Neural cell (in vitro differentiated cells): ENCODE measurements at regions not wholly inside any gene's neighbourhood (a gene's known extent, or its start where the extent isn't known, plus 50 kb on each side); places are given as distances from the start of the nearest gene placed in this dataset.

ENCODE experiments used
- H2AFZ ChIP-seq: fragments of 200-600, 300-800 bp; sonication (generic), shearing (Covaris generic); 2 replicates; pipeline ENCODE4 v1.6.0; 2014; ENCODE audit warnings: low read depth, mild to moderate bottlenecking, antibody characterized with exemption, low read length, moderate library complexity
- H3F3A ChIP-seq: fragments of 200-600 bp; shearing (Covaris generic); 2 replicates; pipeline ENCODE4 v1.6.1; 2016; ENCODE audit warnings: mild to moderate bottlenecking, moderate library complexity, mixed read lengths, antibody characterized with exemption, low read length; ENCODE audit not compliant: insufficient read depth, poor library complexity, severe bottlenecking
- H3K27ac ChIP-seq: fragments of 200-600, 300-800 bp; sonication (generic), shearing (Covaris generic); 2 replicates; pipeline ENCODE4 v1.5.1; 2014; ENCODE audit warnings: mild to moderate bottlenecking, low read length, moderate library complexity
- H3K27me3 ChIP-seq: fragments of 300-800, 200-600 bp; sonication (generic), shearing (Covaris generic); 2 replicates; pipeline ENCODE4 v1.6.0; 2014; ENCODE audit warnings: mild to moderate bottlenecking, low read depth, low read length, moderate library complexity; ENCODE audit not compliant: insufficient read depth
- H3K36me3 ChIP-seq: fragments of 300-800, 200-600 bp; sonication (generic), shearing (Covaris generic); 2 replicates; pipeline ENCODE4 v1.5.1; 2014; ENCODE audit warnings: mild to moderate bottlenecking, antibody characterized with exemption, low read length, moderate library complexity; ENCODE audit not compliant: insufficient read depth
- H3K4me2 ChIP-seq: fragments of 300-800, 200-600 bp; sonication (generic), shearing (Covaris generic); 2 replicates; pipeline ENCODE4 v1.6.0; 2014; ENCODE audit warnings: mild to moderate bottlenecking, low read length
- H3K4me3 ChIP-seq: fragments of 300-800, 200-600 bp; sonication (generic), shearing (Covaris generic); 2 replicates; pipeline ENCODE4 v1.5.1; 2014; ENCODE audit warnings: mild to moderate bottlenecking, low read length, moderate library complexity
- H3K79me2 ChIP-seq: fragments of 200-600 bp; shearing (Covaris generic); replicated peaks from 2 replicates; pipeline ENCODE4 v1.6.0; 2014; ENCODE audit warnings: mild to moderate bottlenecking, low read length, moderate library complexity; ENCODE audit not compliant: insufficient read depth
- H3K9ac ChIP-seq: fragments of 300-800, 200-600 bp; sonication (generic), shearing (Covaris generic); 2 replicates; pipeline ENCODE4 v1.6.1; 2016; ENCODE audit warnings: mild to moderate bottlenecking, low read length, mixed read lengths
- H3K9me2 ChIP-seq: fragments of 200-600 bp; shearing (Covaris generic); 2 replicates; pipeline ENCODE4 v1.6.1; 2016; ENCODE audit warnings: mild to moderate bottlenecking, low read length, mixed read lengths; ENCODE audit not compliant: insufficient read depth
- H3K9me3 ChIP-seq: fragments of 200-600, 300-800 bp; sonication (generic), shearing (Covaris generic); 2 replicates; pipeline ENCODE4 v1.6.1; 2016; ENCODE audit warnings: mild to moderate bottlenecking, mixed run types, low read length, moderate library complexity, mixed read lengths
- H4K20me1 ChIP-seq: fragments of 200-600 bp; shearing (Covaris generic); 2 replicates; pipeline ENCODE4 v1.6.1; 2016; ENCODE audit warnings: mild to moderate bottlenecking, mixed run types; ENCODE audit not compliant: insufficient read depth
- CTCF ChIP-seq: fragments of 450-650 bp; IDR thresholded peaks from 2 replicates; pipeline ENCODE4 v1.5.1; 2014; ENCODE audit warnings: antibody characterized with exemption, mild to moderate bottlenecking, moderate library complexity; ENCODE audit not compliant: poor library complexity, severe bottlenecking
- EP300 ChIP-seq: fragments of 450-650 bp; conservative IDR thresholded peaks from 2 replicates; pipeline ENCODE4 v1.6.1; 2014; ENCODE audit warnings: antibody characterized with exemption, mild to moderate bottlenecking, moderate library complexity; ENCODE audit not compliant: poor library complexity, severe bottlenecking
- EZH2 ChIP-seq: fragments of 200-600, 300-800 bp; shearing (Covaris generic), sonication (generic); IDR thresholded peaks from 2 replicates; pipeline ENCODE4 v1.6.1; 2014; ENCODE audit warnings: antibody characterized with exemption, low read length, borderline replicate concordance, mild to moderate bottlenecking; ENCODE audit not compliant: insufficient read depth, poor library complexity, severe bottlenecking
- MXI1 ChIP-seq: fragments of 450-650 bp; conservative IDR thresholded peaks from 2 replicates; pipeline ENCODE4 v1.6.1; 2014; ENCODE audit warnings: antibody characterized with exemption, mild to moderate bottlenecking; ENCODE audit not compliant: poor library complexity, severe bottlenecking
- POLR2AphosphoS5 ChIP-seq: IDR thresholded peaks from 2 replicates; pipeline ENCODE4 v1.6.1; 2012
- RAD21 ChIP-seq: fragments of 450-650 bp; conservative IDR thresholded peaks from 2 replicates; pipeline ENCODE4 v1.6.1; 2014; ENCODE audit warnings: antibody characterized with exemption, mild to moderate bottlenecking, moderate library complexity
- REST ChIP-seq: IDR thresholded peaks from 2 replicates; pipeline ENCODE4 v1.6.1; 2012; ENCODE audit warnings: borderline replicate concordance
- SMC3 ChIP-seq: fragments of 450-650 bp; conservative IDR thresholded peaks from 2 replicates; pipeline ENCODE4 v1.6.1; 2014; ENCODE audit warnings: antibody characterized with exemption, mild to moderate bottlenecking, moderate library complexity; ENCODE audit not compliant: poor library complexity
- TAF1 ChIP-seq: IDR thresholded peaks from 2 replicates; pipeline ENCODE4 v1.6.1; 2012; ENCODE audit warnings: low read depth

- H3K27me3 ChIP-seq: no peaks in the 10 kb centered on the region
- H3K9me3 ChIP-seq: no peaks in the 10 kb centered on the region
- no peak overlapping the region for H2AFZ ChIP-seq
- no peaks in the 10 kb centered on the region for H3K36me3 ChIP-seq
- H3K27ac ChIP-seq: no peak overlapping the region
- H3K4me2 ChIP-seq: no peak overlapping the region
- H3K9ac ChIP-seq: no peak overlapping the region
- no peaks in the 10 kb centered on the region for H4K20me1 ChIP-seq
- TF ChIP-seq CTCF (no peak), EP300 (no peak), EZH2 (no peak)
- H3F3A ChIP-seq: no peaks in the 10 kb centered on the region
- H3K79me2 ChIP-seq: no peaks in the 10 kb centered on the region
- H3K4me3 ChIP-seq: no peak overlapping the region
- H3K9me2 ChIP-seq: no peaks in the 10 kb centered on the region
These were observed 197.6 kb upstream of the GYPA start for GRCh38 chr4:144338148-144338547.

GRCh38 chr4:144338834-144339233, 198.3 kb upstream of the GYPA start:
- Histone ChIP-seq H2AFZ (no peak overlapping the region), H3K79me2 (no peaks in the 10 kb centered on the region), H3K9me3 (no peaks in the 10 kb centered on the region), H3K27ac (no peak overlapping the region), H3K4me3 (no peak overlapping the region), H3K27me3 (no peaks in the 10 kb centered on the region), H3K9ac (no peak overlapping the region), H3F3A (no peaks in the 10 kb centered on the region), H4K20me1 (no peaks in the 10 kb centered on the region), H3K9me2 (no peaks in the 10 kb centered on the region), H3K36me3 (no peaks in the 10 kb centered on the region), H3K4me2 (no peak overlapping the region)
- TF ChIP-seq RAD21: no peak
- TF ChIP-seq MXI1: no peak
- TF ChIP-seq SMC3: no peak
- TF ChIP-seq CTCF: no peak
- no peak for TF ChIP-seq EZH2
- no peak for TF ChIP-seq POLR2AphosphoS5

- H3K36me3 ChIP-seq: no peaks in the 10 kb centered on the region
- no peaks in the 10 kb centered on the region for H3K79me2 ChIP-seq
- H3K9ac ChIP-seq: no peak overlapping the region
- no peaks in the 10 kb centered on the region for H3K27me3 ChIP-seq
- H3K4me3 ChIP-seq: no peak overlapping the region
- H3K27ac ChIP-seq: no peak overlapping the region
- no peaks in the 10 kb centered on the region for H3K9me3 ChIP-seq
- H3F3A ChIP-seq: no peaks in the 10 kb centered on the region
- no peak overlapping the region for H3K4me2 ChIP-seq
- H2AFZ ChIP-seq: no peak overlapping the region
- H4K20me1 ChIP-seq: no peaks in the 10 kb centered on the region
- no peaks in the 10 kb centered on the region for H3K9me2 ChIP-seq
- TF ChIP-seq SMC3 (no peak), REST (no peak), MXI1 (no peak), POLR2AphosphoS5 (no peak), RAD21 (no peak), CTCF (no peak), EZH2 (no peak), EP300 (no peak), TAF1 (no peak)
These were observed 200.4 kb upstream of the GYPA start for GRCh38 chr4:144340931-144341330.
